ENCODE measurements at regions not wholly inside any gene's neighbourhood (a gene's known extent, or its start where the extent isn't known, plus 50 kb on each side); places are given as distances from the start of the nearest gene placed in this dataset.

GRCh38 chr4:24672880-24673279 is 88.5 kb upstream of the DHX15 start:
- TF ChIP-seq POLR2A (IDR thresholded peaks at IDR 0.05; ENCODE audit: low read depth, low read length) (no peak), CTCF (conservative IDR thresholded peaks at IDR 0.05; ENCODE audit: low read depth, low read length) (no peak)
- TF ChIP-seq, protein P1, sequence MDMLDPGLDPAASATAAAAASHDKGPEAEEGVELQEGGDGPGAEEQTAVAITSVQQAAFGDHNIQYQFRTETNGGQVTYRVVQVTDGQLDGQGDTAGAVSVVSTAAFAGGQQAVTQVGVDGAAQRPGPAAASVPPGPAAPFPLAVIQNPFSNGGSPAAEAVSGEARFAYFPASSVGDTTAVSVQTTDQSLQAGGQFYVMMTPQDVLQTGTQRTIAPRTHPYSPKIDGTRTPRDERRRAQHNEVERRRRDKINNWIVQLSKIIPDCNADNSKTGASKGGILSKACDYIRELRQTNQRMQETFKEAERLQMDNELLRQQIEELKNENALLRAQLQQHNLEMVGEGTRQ (IDR thresholded peaks at IDR 0.05; ENCODE audit: low read depth, low read length): no peak

All from IMR-90 (cell line).